Endothelial cell of umbilical vein (primary cell): ENCODE measurements at regions not wholly inside any gene's neighbourhood (a gene's known extent, or its start where the extent isn't known, plus 50 kb on each side); places are given as distances from the start of the nearest gene placed in this dataset.

Experiments used
- BruUV-seq: library from RNA; stranded (reverse); fragments of 400-500 nt; replicated peaks from 2 replicates; lab custom pipeline; 2021; lab: Mats Ljungman, UMichigan
- CTCF ChIA-PET: fragments of 300-600, 350-600 bp; sonication (Branson Sonifier 250); formaldehyde crosslinking; loops from one replicate; lab custom pipeline; 2021; ENCODE audit warnings: antibody characterized with exemption, inconsistent platforms; lab: Charles Lee
- POLR2A ChIA-PET: fragments of 300-600, 350-600 bp; sonication (Branson Sonifier 250); formaldehyde crosslinking; loops from one replicate; lab custom pipeline; 2021; ENCODE audit warnings: antibody characterized with exemption, inconsistent platforms; lab: Charles Lee
- DNase-seq: peaks from one replicate; pipeline ENCODE4 v3.0.0-alpha.2; 2011; ENCODE audit warnings: low read depth, low spot score
- FAIRE-seq: peaks from 2 replicates; lab custom pipeline; 2011; peaks lifted over from hg19 to GRCh38; lab: Jason Lieb, UNC
- H2AFZ ChIP-seq: 2 replicates; pipeline ENCODE4 v1.6.0; 2012; ENCODE audit warnings: low read depth, low read length, control low read depth, inconsistent platforms
- H3K27ac ChIP-seq: 2 replicates; pipeline ENCODE4 v1.5.1; 2011; ENCODE audit warnings: low read depth, mild to moderate bottlenecking, control low read depth, low read length, moderate library complexity; ENCODE audit not compliant: insufficient read depth
- H3K27me3 ChIP-seq, 2 experiments: 2 replicates each; pipeline versions ENCODE4 v1.6.0 to v1.6.1; 2011; ENCODE audit warnings: low read length in 2 of 2, mixed read lengths in 1 of 2; ENCODE audit not compliant: control insufficient read depth in 2 of 2, insufficient read depth in 2 of 2
- H3K36me3 ChIP-seq, 2 experiments: 2 replicates in 1 of 2; 3 replicates in 1 of 2; pipeline ENCODE4 v1.5.1; 2011; ENCODE audit warnings: low read length in 2 of 2, mild to moderate bottlenecking in 1 of 2, moderate library complexity in 1 of 2; ENCODE audit not compliant: control insufficient read depth in 2 of 2, insufficient read depth in 2 of 2; ENCODE audit errors: extremely low read depth in 1 of 2
- H3K4me1 ChIP-seq: 3 replicates; pipeline ENCODE4 v1.5.1; 2011; ENCODE audit warnings: mild to moderate bottlenecking, low read length; ENCODE audit not compliant: control insufficient read depth, insufficient read depth; ENCODE audit errors: extremely low read depth
- H3K4me2 ChIP-seq: 2 replicates; pipeline ENCODE4 v1.6.1; 2011; ENCODE audit warnings: low read length, control low read depth, mixed read lengths; ENCODE audit not compliant: insufficient read depth
- H3K4me3 ChIP-seq, 3 experiments: fragments of 200-600 bp in 1 of 3; sonication (generic), shearing (Covaris generic) in 1 of 3; replicated peaks in 1 of 3; 2 replicates each; pipeline ENCODE4 v1.5.1; 2011 to 2016; ENCODE audit warnings: control low read depth in 3 of 3, low read length in 3 of 3, mild to moderate bottlenecking in 2 of 3, inconsistent platforms in 1 of 3, low read depth in 1 of 3, moderate library complexity in 1 of 3; ENCODE audit not compliant: insufficient read depth in 1 of 3
- H3K79me2 ChIP-seq: 2 replicates; pipeline ENCODE4 v1.6.0; 2012; ENCODE audit warnings: low read length, inconsistent platforms; ENCODE audit not compliant: control insufficient read depth, insufficient read depth
- H3K9ac ChIP-seq: replicated peaks from 2 replicates; pipeline ENCODE3; 2011; ENCODE audit warnings: low read length, control low read depth; ENCODE audit not compliant: insufficient read depth; ENCODE audit errors: extremely low read depth
- H3K9me1 ChIP-seq: replicated peaks from 3 replicates; pipeline ENCODE4 v1.6.0; 2011; ENCODE audit warnings: mild to moderate bottlenecking, low read length; ENCODE audit not compliant: control insufficient read depth, insufficient read depth; ENCODE audit errors: extremely low read depth
- H3K9me3 ChIP-seq: replicated peaks from 2 replicates; pipeline ENCODE4 v1.5.1; 2012; ENCODE audit warnings: low read length, inconsistent platforms; ENCODE audit not compliant: control insufficient read depth, insufficient read depth
- H4K20me1 ChIP-seq: replicated peaks from 2 replicates; pipeline ENCODE3; 2011; ENCODE audit warnings: mild to moderate bottlenecking, low read length; ENCODE audit not compliant: control insufficient read depth, insufficient read depth; ENCODE audit errors: extremely low read depth
- CTCF ChIP-seq, 2 donors: IDR thresholded peaks; 1 replicate in 1 of 2; 2 replicates in 1 of 2; pipeline ENCODE4 v1.5.1; 2011; ENCODE audit warnings: low read length in 2 of 2, mild to moderate bottlenecking in 2 of 2, moderate library complexity in 2 of 2, control low read depth in 1 of 2, inconsistent platforms in 1 of 2, low read depth in 1 of 2; ENCODE audit not compliant: insufficient read depth in 1 of 2; ENCODE audit errors: extremely low read depth in 1 of 2
- EZH2 ChIP-seq: IDR thresholded peaks from 2 replicates; pipeline ENCODE4 v1.6.1; 2012; ENCODE audit warnings: borderline replicate concordance, low read depth, mild to moderate bottlenecking, moderate library complexity, low read length, inconsistent platforms; ENCODE audit not compliant: severe bottlenecking
- FOS ChIP-seq: IDR thresholded peaks from 2 replicates; pipeline ENCODE4 v1.6.1; 2011; ENCODE audit warnings: mild to moderate bottlenecking, low read length, moderate library complexity, borderline replicate concordance; ENCODE audit not compliant: insufficient read depth
- GATA2 ChIP-seq: IDR thresholded peaks from 2 replicates; pipeline ENCODE4 v1.7.0; 2011; ENCODE audit warnings: low read depth, mild to moderate bottlenecking, moderate library complexity, mixed read lengths, low read length; ENCODE audit not compliant: insufficient read length, insufficient read depth
- JUN ChIP-seq: IDR thresholded peaks from 2 replicates; pipeline ENCODE4 v1.6.1; 2011; ENCODE audit warnings: borderline replicate concordance, low read depth; ENCODE audit not compliant: insufficient read length, insufficient read depth
- MAX ChIP-seq: IDR thresholded peaks from 2 replicates; pipeline ENCODE4 v1.6.1; 2011; ENCODE audit not compliant: insufficient read depth, insufficient read length
- MYC ChIP-seq: IDR thresholded peaks from one replicate; pipeline ENCODE4 v1.6.1; 2011; ENCODE audit warnings: mild to moderate bottlenecking, low read depth, low read length
- POLR2A ChIP-seq: IDR thresholded peaks from 2 replicates; pipeline ENCODE4 v1.6.1; 2012; ENCODE audit warnings: low read depth, mild to moderate bottlenecking, control low read depth, low read length
- POLR2AphosphoS5 ChIP-seq: IDR thresholded peaks from 2 replicates; pipeline ENCODE4 v1.6.1; 2012; ENCODE audit warnings: low read depth, mild to moderate bottlenecking, control low read depth, low read length, moderate library complexity; ENCODE audit not compliant: insufficient read depth
- dilution Hi-C: fragments of 300-500 bp; cut with MboI; formaldehyde crosslinking; loops from one replicate; pipeline ENCODE4 v1.15.0; 2019; ENCODE audit warnings: low sequenced_read_pairs; ENCODE audit not compliant: extremely low pct_ligation_motif_present
- intact Hi-C: fragments of 100-400 bp; cut with micrococcal nuclease; formaldehyde crosslinking; loops from one replicate; pipeline ENCODE4 v1.10.0; 2022

GRCh38 chr12:58995666-58996363 is 75.5 kb upstream of the LRIG3 start:
- intact Hi-C loops = no loop called here
- Histone ChIP-seq H2AFZ (no peak overlapping the region), H3K9me3 (no peaks in the 10 kb centered on the region), H3K4me2 (no peak overlapping the region), H3K36me3 (no peaks in the 10 kb centered on the region), H3K27ac (no peak overlapping the region), H3K9ac (no peak overlapping the region), H3K27me3 (no peaks in the 10 kb centered on the region), H4K20me1 (no peaks in the 10 kb centered on the region), H3K4me1 (no peaks in the 10 kb centered on the region), H3K79me2 (no peaks in the 10 kb centered on the region), H3K9me1 (no peaks in the 10 kb centered on the region), H3K4me3 (no peak overlapping the region)
- FAIRE-seq (no peak), DNase-seq (no peak)
- dilution Hi-C loops = no loop called here
- no peak for TF ChIP-seq MAX
- no peak for TF ChIP-seq GATA2
- no peak for TF ChIP-seq JUN
- no peak for TF ChIP-seq POLR2A
- TF ChIP-seq CTCF (IDR thresholded peaks at IDR 0.05; ENCODE audit: extremely low read depth in 1 of 2, insufficient read depth in 1 of 2, low read depth in 1 of 2, low read length in 2 of 2) = no peak
- TF ChIP-seq FOS = no peak
- TF ChIP-seq POLR2AphosphoS5 = no peak
- no peak for TF ChIP-seq EZH2
- TF ChIP-seq MYC = no peak
- no TSS peak for BruUV-seq
- ChIA-PET CTCF (no interaction called here), POLR2A (no interaction called here)
